Activated naive CD4-positive, alpha-beta T cell treated with anti-CD3 and anti-CD28 coated beads, Interleukin-2, amount 50 U/mL, for 72 hours (primary cell): ENCODE measurements at regions not wholly inside any gene's neighbourhood (a gene's known extent, or its start where the extent isn't known, plus 50 kb on each side); places are given as distances from the start of the nearest gene placed in this dataset.

Experiments used
- ATAC-seq, 2 donors: fragments of 150-1000 bp; cut with Tn5 transposase; 2 replicates each; pipeline ENCODE4 v1.10.0; 2021; ENCODE audit warnings: mild to moderate bottlenecking in 2 of 2, moderate library complexity in 2 of 2
- DNase-seq, 2 donors: peaks; one replicate each; pipeline ENCODE4 v3.0.0; 2021 to 2022; ENCODE audit warnings: low spot score in 2 of 2
- H3K27ac Mint-ChIP-seq, 2 donors: one replicate each; pipeline ENCODE4 v1.8.0; 2022; ENCODE audit warnings: mild to moderate bottlenecking in 2 of 2, mixed read lengths in 2 of 2
- H3K36me3 Mint-ChIP-seq, 2 donors: one replicate each; pipeline ENCODE4 v1.8.0; 2022; ENCODE audit warnings: mixed read lengths in 2 of 2
- H3K9me3 Mint-ChIP-seq, 2 donors: one replicate each; pipeline ENCODE4 v1.8.0; 2022; ENCODE audit warnings: mixed read lengths in 2 of 2

DNA sequence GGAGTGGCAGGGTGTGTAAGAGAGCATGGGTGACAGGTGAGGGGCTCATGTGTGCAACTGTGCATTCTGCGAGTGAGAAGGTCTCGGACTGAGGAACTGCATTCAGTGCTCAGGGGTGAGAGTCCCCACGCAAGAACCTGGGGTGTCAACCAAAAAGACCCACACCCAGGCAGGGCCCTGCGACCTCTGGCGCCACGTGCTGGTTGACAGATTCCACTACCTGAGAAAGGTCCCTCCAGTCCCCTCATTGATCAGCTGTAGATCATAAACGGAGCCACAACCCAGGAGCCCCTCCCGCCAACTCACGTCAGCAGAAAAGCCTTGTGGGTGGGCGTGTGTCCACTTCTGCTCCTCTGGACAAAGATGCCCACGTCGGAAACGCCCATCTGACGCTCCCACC lies 98.7 kb downstream of the ASCL4 start:
- H3K9me3 Mint-ChIP-seq = no peaks in the 10 kb centered on the region
- DNase-seq (no peak), ATAC-seq (no peak)
- H3K27ac Mint-ChIP-seq = no peak overlapping the region
- no peaks in the 10 kb centered on the region for H3K36me3 Mint-ChIP-seq

DNA sequence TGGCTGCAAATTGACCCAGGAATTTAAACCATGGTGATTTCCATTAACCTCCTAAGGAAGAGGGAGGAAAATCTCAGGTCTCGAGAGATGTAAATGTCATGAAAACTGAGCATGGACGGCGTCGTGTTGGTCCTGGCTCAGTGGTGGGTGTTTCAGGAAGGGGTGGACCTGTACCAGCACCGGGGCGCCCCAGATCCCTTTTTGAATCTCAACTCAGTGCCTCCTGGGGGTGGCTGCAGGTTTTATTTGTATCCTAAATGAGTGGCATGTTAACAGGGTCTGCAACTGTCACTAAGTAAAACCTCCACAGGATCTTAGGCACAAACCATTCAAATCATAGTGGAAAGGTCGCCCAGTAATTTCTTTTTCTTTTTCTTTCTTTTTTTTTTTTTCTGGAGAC lies 101.3 kb downstream of the ASCL4 start:
- H3K36me3 Mint-ChIP-seq = no peaks in the 10 kb centered on the region
- H3K9me3 Mint-ChIP-seq = no peaks in the 10 kb centered on the region
- H3K27ac Mint-ChIP-seq = no peak overlapping the region
- DNase-seq (no peak), ATAC-seq (no peak)

DNA sequence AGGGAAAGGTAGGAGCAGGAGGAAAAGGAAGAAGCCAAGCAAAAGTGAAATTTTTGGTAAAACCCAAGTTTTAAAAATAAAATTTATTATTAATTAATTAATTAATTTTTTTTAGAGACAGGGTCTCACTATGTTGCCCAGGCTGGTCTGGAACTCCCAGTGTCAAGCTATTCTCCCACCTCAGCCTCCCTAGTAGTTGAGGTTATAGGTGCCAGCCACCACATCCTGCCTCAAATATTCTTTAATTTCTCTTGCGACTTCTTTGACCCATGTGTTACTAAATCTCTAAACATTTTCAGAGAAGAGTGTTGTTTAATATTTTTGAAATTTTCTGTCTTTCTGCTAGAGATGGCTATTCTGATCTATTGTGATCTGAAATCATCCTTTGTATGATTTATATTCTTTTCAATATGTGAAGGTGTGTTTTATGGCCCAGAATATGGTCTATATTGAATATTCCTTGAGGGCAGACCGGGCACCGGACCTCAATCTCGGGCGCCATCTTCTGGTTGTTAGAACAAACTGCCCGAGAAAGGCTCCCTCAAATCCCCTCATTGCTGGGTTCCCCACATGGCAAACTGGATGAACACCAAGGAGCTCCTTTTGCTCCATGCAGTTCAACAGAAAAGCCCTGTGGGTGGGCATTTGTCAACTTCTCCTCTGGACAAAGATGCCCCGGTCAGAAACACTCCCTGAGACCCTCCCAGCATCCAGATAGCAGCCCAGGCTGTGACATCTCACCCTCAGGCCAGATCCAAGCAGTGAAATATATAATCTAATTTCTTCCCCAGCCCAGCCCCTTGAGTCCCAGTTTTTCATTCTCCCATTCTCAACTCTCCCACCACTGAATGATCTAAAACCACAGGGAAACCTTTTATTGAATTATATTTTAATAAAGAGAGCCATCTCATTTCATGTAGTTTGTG lies 110.5 kb downstream of the ASCL4 start:
- Mint-ChIP-seq H3K9me3 (no peaks in the 10 kb centered on the region), H3K27ac (no peak overlapping the region), H3K36me3 (no peaks in the 10 kb centered on the region)
- peak in 1 of 2 donors; percentile 49 for DNase-seq
- ATAC-seq = peak; percentile 72 to 75

DNA sequence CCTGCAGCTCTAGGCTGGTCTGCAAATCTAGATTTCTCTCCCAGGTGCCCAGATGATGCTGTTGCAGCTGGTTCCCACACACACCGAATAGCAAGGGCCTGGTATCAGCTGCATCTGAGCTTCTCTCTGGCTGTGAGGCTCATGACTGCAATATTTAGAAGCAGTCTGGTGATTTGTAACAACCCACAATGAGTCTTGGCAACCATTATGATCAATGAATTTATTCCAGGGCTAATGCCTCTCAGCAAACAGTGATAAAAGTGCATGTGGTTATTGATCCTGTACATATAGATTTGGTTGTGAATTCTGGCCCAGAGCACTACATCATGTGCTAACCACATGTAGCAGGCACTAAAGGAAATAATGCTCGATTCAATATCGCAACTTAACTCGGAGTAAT lies 114.3 kb downstream of the ASCL4 start:
- no peaks in the 10 kb centered on the region for H3K36me3 Mint-ChIP-seq
- ATAC-seq (no peak), DNase-seq (no peak)
- no peak overlapping the region for H3K27ac Mint-ChIP-seq
- no peaks in the 10 kb centered on the region for H3K9me3 Mint-ChIP-seq

DNA sequence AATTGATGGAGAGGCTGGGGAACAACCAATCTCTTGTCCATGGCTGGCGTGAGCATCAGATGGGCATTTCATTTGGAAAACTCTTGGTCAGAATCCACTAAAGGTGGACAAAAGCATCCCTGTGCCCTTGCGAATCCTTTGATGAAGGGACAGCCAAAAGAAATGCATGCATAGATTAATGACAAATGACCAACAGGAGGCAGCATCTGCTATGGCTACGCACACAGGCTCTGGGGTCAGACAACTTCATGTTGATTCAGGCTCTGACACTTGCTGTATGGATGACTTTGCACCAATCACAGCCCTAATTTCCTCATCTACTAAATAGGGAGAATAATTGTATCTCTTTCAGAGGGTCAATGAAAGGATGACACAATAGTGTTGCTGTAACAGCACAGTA lies 117.5 kb downstream of the ASCL4 start:
- H3K9me3 Mint-ChIP-seq = no peaks in the 10 kb centered on the region
- no peak overlapping the region for H3K27ac Mint-ChIP-seq
- DNase-seq (no peak), ATAC-seq (no peak)
- H3K36me3 Mint-ChIP-seq = no peaks in the 10 kb centered on the region

DNA sequence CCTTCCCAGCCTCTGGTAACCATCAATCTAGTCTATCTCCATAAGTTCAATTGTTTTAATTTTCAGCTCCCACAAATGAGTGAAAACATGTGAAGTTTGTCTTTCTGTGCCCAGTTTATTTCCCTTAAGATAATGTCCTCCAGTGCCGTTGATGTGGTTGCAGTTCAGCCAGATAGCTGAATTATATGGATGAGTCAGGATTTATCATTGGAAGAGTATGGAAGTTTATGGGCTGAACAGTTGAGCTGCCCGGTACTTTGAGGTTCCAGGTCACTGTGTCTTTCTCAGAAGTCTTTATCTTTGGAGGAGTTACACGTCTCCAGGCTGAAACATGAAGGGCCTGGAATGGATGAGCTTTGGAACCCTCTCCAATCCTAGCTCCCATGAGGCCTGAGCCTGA lies 120.1 kb downstream of the ASCL4 start:
- Mint-ChIP-seq H3K27ac (no peak overlapping the region), H3K36me3 (no peaks in the 10 kb centered on the region), H3K9me3 (no peaks in the 10 kb centered on the region)
- no peak for ATAC-seq
- DNase-seq = no peak

DNA sequence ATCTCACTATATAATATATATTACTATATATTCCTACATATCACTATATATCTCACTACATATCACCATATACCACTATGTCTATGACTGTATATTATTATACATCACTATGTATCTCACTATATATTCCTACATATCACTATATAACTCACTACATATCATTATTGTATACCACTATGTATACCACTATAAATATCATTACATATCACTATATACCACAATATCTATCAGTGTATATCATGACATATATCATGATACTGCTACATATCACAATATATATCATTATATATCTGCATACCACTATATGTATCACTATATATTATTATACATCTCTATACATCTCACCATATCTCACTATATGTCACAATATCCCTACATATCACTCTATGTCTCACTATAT lies 121.5 kb downstream of the ASCL4 start:
- Mint-ChIP-seq H3K9me3 (no peaks in the 10 kb centered on the region), H3K36me3 (no peaks in the 10 kb centered on the region), H3K27ac (no peak overlapping the region)
- DNase-seq = no peak
- ATAC-seq = no peak

DNA sequence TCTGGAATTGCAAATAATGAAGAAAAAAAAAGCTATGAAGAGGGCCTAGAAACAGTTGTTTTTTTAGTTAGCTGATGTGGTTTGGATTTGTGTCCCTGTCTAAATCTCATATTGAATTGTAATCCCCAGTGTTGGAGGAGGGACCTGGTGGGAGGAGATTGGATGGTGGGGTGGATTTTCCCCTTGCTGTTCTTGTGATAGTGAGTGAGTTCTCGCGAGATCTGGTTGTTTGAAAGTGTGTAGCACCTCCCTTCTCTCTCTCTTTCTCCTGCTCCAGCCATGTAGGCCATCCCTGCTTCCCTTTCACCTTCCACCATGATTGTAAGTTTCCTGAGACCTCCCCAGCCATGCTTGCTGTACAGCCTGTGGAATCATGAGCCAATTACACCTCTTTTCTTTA lies 126.1 kb downstream of the ASCL4 start:
- DNase-seq (no peak), ATAC-seq (no peak)
- Mint-ChIP-seq H3K9me3 (no peaks in the 10 kb centered on the region), H3K27ac (no peak overlapping the region), H3K36me3 (no peaks in the 10 kb centered on the region)

DNA sequence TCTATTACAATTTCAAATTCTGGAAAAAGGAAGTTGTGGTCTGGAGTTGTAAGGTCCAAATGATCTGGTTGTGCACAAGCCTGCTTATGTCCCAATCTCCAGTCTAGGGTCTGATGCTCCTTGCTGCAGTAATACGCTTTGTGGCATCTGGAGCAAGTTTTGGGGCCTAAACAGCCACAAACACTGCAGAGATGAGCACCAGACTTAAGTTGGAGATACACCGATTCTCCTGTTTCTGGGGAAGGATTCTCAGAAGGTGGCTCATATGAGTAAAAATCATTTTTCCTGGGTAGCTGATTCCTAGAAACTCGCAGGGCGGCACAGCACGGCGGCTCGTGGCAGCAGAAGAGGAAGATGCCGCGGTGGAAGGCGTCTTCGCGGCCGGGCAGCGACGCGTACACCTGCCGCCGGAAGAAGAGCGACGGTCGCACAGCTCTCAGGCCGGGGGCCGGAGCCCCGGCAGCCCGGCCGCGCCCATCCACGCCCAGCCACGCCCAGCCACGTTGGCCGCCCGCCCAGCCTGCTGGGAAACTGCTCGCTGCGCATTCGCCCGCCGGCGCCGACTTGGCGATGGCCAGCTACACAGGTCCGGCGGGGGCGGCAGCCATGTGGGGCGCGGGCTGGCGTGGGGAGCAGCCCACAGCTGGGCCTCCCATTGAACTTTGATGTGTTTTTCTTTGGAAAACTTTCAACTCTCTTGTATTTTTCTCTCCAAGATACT lies 129.0 kb downstream of the ASCL4 start:
- no peak overlapping the region for H3K27ac Mint-ChIP-seq
- H3K36me3 Mint-ChIP-seq = no peaks in the 10 kb centered on the region
- DNase-seq = peak in 1 of 2 donors; percentile 73
- no peaks in the 10 kb centered on the region for H3K9me3 Mint-ChIP-seq
- peak; percentile 76 to 96 for ATAC-seq

DNA sequence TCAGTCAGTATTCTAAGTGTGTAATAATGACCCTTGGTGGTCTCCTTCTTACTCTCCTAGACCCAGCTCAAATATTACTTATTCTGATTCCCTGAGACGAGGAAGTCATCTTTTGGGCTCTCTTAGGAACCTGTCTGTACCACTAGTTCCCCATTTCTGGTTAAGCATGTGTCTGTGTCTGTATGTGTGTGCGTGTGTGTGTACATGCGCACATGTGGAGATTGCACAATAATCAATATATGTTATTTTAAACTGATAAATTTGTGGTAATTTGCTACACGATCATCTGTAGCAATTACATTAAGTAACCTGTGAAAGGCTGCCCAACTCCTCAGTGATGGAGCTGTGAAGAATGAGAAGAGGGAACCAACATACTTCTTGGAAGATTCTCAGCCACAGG lies 132.2 kb downstream of the ASCL4 start:
- ATAC-seq = no peak

DNA sequence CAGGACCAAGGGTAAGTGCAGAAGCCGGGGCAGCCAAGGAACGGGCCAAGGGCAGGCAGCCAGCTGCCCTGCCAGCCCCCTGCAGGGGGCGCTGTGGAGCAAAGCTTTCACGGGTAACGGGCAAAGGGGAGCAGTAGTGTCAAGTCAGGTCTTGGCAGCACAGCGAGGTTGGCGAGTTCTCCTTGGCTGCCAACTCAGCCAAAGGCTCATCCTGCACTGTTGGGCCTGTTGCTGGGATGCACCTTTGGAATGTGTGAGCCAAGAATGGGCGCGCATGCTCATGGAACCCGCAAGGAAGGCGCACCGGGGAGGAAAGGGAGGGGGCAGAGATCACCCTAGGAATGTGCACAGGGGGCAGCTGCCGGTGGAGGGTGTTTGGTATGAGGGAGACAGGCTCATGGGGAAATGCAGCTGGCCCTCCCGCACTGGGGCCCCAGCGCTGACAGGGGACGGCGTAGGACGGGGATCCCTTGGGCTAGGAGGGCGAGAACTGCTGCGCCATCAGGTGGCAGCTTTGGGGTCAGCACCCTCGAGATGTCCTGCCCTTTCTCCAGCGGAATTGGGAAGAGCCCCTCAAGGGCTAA lies 138.0 kb downstream of the ASCL4 start:
- ATAC-seq = peak; percentile 81 to 93
- DNase-seq = peak; percentile 58 to 91
- no peak overlapping the region for H3K27ac Mint-ChIP-seq
- no peaks in the 10 kb centered on the region for H3K9me3 Mint-ChIP-seq
- no peaks in the 10 kb centered on the region for H3K36me3 Mint-ChIP-seq

More for the DNA sequence above, 132.2 kb downstream of the ASCL4 start:
- Mint-ChIP-seq H3K9me3 (no peaks in the 10 kb centered on the region), H3K27ac (no peak overlapping the region), H3K36me3 (no peaks in the 10 kb centered on the region)
- DNase-seq = no peak

DNA sequence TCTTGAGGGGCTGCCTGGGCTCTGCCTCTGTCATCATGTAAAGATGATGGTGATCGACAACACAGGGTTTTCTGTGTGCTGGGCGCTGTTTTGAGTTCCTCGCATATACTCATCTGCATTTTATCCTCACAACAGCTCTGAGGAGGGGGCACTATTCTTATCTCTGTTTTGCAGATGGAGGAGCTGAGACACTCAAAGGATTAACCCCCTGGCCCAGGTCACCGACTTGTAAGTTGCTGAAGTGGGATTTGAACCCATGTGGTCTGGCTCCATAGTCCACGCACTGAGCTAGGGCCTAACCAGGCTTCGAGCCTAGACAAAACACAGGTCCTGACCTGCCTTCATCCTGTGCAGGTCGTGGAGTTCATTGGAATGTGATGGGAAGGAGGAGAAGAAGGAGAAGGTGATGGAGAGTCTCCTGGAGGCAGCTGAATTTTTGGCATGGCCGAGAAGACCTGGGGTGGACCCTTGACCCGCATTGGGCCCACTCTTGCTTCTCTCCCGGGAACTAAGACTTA lies 140.0 kb downstream of the ASCL4 start:
- no peaks in the 10 kb centered on the region for H3K36me3 Mint-ChIP-seq
- no peaks in the 10 kb centered on the region for H3K9me3 Mint-ChIP-seq
- ATAC-seq (no peak), DNase-seq (no peak)
- no peak overlapping the region for H3K27ac Mint-ChIP-seq

DNA sequence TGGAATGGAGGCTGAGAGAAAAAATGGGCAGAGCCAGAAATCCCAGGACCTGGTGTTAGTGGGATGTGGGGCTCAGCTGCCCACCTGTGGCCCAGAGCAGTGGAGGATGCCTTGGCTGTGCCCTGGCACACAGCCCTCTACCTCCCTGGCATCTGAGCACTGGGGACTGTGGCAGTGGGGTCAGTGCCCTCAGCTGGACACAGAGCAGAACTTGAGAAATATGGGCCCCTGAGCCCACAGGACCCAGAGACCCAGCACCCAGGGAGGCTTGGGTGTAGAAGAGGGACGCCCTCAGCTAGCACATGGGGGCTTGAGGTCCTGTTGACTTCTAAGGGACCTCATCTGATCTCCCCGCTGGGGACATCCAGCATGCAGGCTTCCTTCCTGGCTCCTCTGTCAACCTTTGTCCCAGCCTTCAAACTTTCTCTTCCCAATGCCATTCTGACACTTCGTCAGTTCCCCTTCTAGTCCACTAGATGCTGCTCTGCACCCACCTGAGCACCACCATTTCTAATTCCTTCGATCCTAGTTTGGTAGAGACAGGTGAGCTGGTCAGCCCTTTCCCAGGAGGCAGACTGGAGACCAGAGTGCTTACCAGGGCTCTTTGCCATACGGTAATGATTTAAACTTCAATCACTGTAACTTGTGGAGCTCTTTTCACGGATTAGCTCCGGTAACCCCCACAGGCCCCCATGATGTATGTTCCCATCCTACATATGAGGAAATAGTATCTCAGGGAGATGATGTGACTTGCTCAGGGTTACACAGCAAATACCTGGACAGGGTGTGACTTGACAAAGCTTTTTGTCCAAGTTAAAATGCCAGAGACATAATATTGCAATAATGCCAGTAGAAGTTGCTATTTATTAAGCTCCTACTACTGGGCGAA lies 143.7 kb downstream of the ASCL4 start:
- H3K27ac Mint-ChIP-seq = no peak overlapping the region
- no peaks in the 10 kb centered on the region for H3K9me3 Mint-ChIP-seq
- H3K36me3 Mint-ChIP-seq = no peaks in the 10 kb centered on the region
- ATAC-seq = peak in 1 of 2 donors; percentile 24
- DNase-seq = no peak

DNA sequence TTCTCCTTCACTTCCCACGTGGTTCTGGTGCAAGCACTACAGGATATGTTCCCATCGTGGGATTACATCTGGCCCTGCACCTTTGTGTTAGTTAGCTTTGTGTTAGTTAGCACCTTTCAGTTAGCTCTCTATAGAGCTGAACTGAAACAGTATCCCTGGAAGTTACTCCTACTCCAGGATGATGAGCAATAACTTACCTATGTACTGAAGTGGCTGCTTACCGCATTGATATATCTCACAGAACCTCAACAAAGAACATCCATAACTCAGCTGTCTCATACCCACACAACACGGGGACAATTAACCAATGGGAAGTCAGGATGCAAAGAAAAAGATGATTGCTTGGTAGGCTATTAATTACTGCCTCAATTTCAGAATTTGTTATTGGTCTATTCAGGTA lies 146.6 kb downstream of the ASCL4 start:
- ATAC-seq (no peak), DNase-seq (no peak)
- no peaks in the 10 kb centered on the region for H3K9me3 Mint-ChIP-seq
- no peaks in the 10 kb centered on the region for H3K36me3 Mint-ChIP-seq
- no peak overlapping the region for H3K27ac Mint-ChIP-seq

DNA sequence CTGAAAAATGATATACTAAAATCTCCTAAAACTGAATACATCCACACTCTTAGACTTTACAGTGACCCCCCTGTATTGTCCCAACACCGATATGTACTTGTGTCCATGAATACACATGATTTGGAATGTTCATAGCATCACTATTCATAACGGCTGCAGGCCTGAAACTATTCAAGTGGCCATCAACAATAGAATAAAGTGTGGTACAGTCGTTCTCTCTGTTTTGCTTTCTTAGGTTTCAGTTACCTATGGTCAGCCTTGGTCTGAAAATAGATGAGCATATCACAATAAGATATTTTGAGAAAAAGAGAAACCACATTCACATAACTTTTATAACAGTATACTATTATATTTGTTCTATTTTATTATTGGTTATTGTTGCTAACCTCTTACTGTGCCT lies 150.6 kb downstream of the ASCL4 start:
- ATAC-seq (no peak), DNase-seq (no peak)
- H3K9me3 Mint-ChIP-seq = no peaks in the 10 kb centered on the region
- no peak overlapping the region for H3K27ac Mint-ChIP-seq
- H3K36me3 Mint-ChIP-seq = no peaks in the 10 kb centered on the region

DNA sequence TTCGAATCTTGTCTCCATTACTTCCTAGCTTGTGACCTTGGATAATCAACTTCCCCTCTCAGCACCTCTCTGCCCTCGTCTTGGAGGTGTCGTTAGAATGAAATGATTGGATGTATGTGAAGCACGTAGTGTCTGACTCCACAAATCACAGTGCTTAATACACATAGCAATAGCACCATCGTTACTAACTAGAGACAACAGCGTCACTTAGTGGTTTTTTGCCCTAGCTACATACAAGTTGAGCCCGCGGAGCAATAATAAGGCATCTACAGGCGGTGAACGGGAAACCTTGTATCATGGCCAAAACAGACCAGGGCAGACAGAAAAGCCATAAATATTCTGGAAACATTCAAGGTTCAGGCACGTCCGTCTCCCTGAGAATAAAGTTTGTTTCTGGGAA lies 154.9 kb downstream of the ASCL4 start:
- peak in 1 of 2 donors; percentile 75 for ATAC-seq
- Mint-ChIP-seq H3K27ac (no peak overlapping the region), H3K9me3 (no peaks in the 10 kb centered on the region), H3K36me3 (no peaks in the 10 kb centered on the region)
- DNase-seq = no peak
